Adrenal gland (tissue), 5 donors: ENCODE measurements at regions not wholly inside any gene's neighbourhood (a gene's known extent, or its start where the extent isn't known, plus 50 kb on each side); places are given as distances from the start of the nearest gene placed in this dataset.

Source experiments
- CTCF ChIP-seq, 6 experiments: fragments of 450-650 bp in 4 of 6; fragments of 200-600 bp in 2 of 6; sonication (generic) in 1 of 6; IDR thresholded peaks; 1 replicate in 5 of 6; 2 replicates in 1 of 6; pipeline versions ENCODE4 v1.5.1 to v1.8.0; 2016 to 2021; ENCODE audit warnings: antibody characterized with exemption in 6 of 6, mild to moderate bottlenecking in 2 of 6, moderate library complexity in 1 of 6
- POLR2A ChIP-seq, 2 donors: fragments of 450-650 bp; IDR thresholded peaks; one replicate each; pipeline ENCODE4 v1.6.1; 2017; ENCODE audit warnings: antibody characterized with exemption in 2 of 2, mild to moderate bottlenecking in 2 of 2, moderate library complexity in 1 of 2
- donor health status: DM: no; HTN: no; CAD: no.

- no peak for TF ChIP-seq CTCF (IDR thresholded peaks at IDR 0.05)
- TF ChIP-seq POLR2A (IDR thresholded peaks at IDR 0.05) = no peak
Measured at GRCh38 chr20:40181676-40182075, 507.4 kb downstream of the MAFB start.
